ENCODE measurements at regions not wholly inside any gene's neighbourhood (a gene's known extent, or its start where the extent isn't known, plus 50 kb on each side); places are given as distances from the start of the nearest gene placed in this dataset.
"Not testable (repeated sequence)": the region's sequence is repeated elsewhere in the genome, so short reads cannot be mapped to it uniquely, and the experiment has no call there.

GRCh38 chr5:32889078-32889477 lies 178.0 kb downstream of the NPR3 start:
- H3K4me3 Mint-ChIP-seq: no peak overlapping the region
- H3K36me3 Mint-ChIP-seq (ENCODE audit: low read depth): no peaks in the 10 kb centered on the region
- DNase-seq: no peak
- H3K9me3 Mint-ChIP-seq: peaks cover 12% of the 10 kb centered on the region
- H3K27ac Mint-ChIP-seq: no peak overlapping the region
- no peaks in the 10 kb centered on the region for H3K4me1 Mint-ChIP-seq
- TF ChIP-seq CTCF (IDR thresholded peaks at IDR 0.05): no peak
- peaks cover 4% of the 10 kb centered on the region for H3K27me3 Mint-ChIP-seq (ENCODE audit: low read depth, poor library complexity)

GRCh38 chr5:32903613-32904012 lies 192.5 kb downstream of the NPR3 start:
- no peak for TF ChIP-seq CTCF (IDR thresholded peaks at IDR 0.05)
- no peaks in the 10 kb centered on the region for H3K36me3 Mint-ChIP-seq (ENCODE audit: low read depth)
- no peak for DNase-seq
- no peak overlapping the region for H3K4me3 Mint-ChIP-seq
- H3K27ac Mint-ChIP-seq: no peak overlapping the region
- H3K9me3 Mint-ChIP-seq: peaks cover 13% of the 10 kb centered on the region
- H3K27me3 Mint-ChIP-seq (ENCODE audit: low read depth, poor library complexity): peaks cover 6% of the 10 kb centered on the region
- no peaks in the 10 kb centered on the region for H3K4me1 Mint-ChIP-seq

GRCh38 chr5:32908641-32909040 lies 197.5 kb downstream of the NPR3 start:
- TF ChIP-seq CTCF (IDR thresholded peaks at IDR 0.05): no peak
- H3K9me3 Mint-ChIP-seq: peaks cover 8% of the 10 kb centered on the region
- DNase-seq: no peak
- no peak overlapping the region for H3K4me3 Mint-ChIP-seq
- no peaks in the 10 kb centered on the region for H3K4me1 Mint-ChIP-seq
- no peak overlapping the region for H3K27ac Mint-ChIP-seq
- peaks cover 7% of the 10 kb centered on the region for H3K27me3 Mint-ChIP-seq (ENCODE audit: low read depth, poor library complexity)
- no peaks in the 10 kb centered on the region for H3K36me3 Mint-ChIP-seq (ENCODE audit: low read depth)

GRCh38 chr5:32909207-32909606 lies 198.1 kb downstream of the NPR3 start:
- no peak overlapping the region for H3K4me3 Mint-ChIP-seq
- no peak for DNase-seq
- H3K36me3 Mint-ChIP-seq (ENCODE audit: low read depth): no peaks in the 10 kb centered on the region
- peaks cover 8% of the 10 kb centered on the region for H3K9me3 Mint-ChIP-seq
- no peak overlapping the region for H3K27ac Mint-ChIP-seq
- peaks cover 7% of the 10 kb centered on the region for H3K27me3 Mint-ChIP-seq (ENCODE audit: low read depth, poor library complexity)
- H3K4me1 Mint-ChIP-seq: no peaks in the 10 kb centered on the region
- no peak for TF ChIP-seq CTCF (IDR thresholded peaks at IDR 0.05)

- Mint-ChIP-seq H3K9me3 (no peaks in the 10 kb centered on the region), H3K4me1 (no peaks in the 10 kb centered on the region), H3K27me3 (ENCODE audit: low read depth, poor library complexity) (peaks cover 4% of the 10 kb centered on the region), H3K36me3 (ENCODE audit: low read depth) (no peaks in the 10 kb centered on the region), H3K27ac (no peak overlapping the region), H3K4me3 (no peak overlapping the region)
- peak; percentile 4 for DNase-seq
- peak; percentile 35 for TF ChIP-seq CTCF (IDR thresholded peaks at IDR 0.05)
These were observed 205.5 kb downstream of the NPR3 start for GRCh38 chr5:32916648-32917047.

- Mint-ChIP-seq H3K9me3 (no peaks in the 10 kb centered on the region), H3K36me3 (ENCODE audit: low read depth) (no peaks in the 10 kb centered on the region), H3K27ac (no peak overlapping the region), H3K4me3 (no peak overlapping the region), H3K27me3 (ENCODE audit: low read depth, poor library complexity) (peaks cover 4% of the 10 kb centered on the region), H3K4me1 (no peaks in the 10 kb centered on the region)
- DNase-seq: no peak
- no peak for TF ChIP-seq CTCF (IDR thresholded peaks at IDR 0.05)
These were observed 217.6 kb downstream of the NPR3 start for GRCh38 chr5:32928761-32929160.

GRCh38 chr5:32931438-32931837 lies 220.3 kb downstream of the NPR3 start:
- not testable (repeated sequence) for H3K27me3 Mint-ChIP-seq (ENCODE audit: low read depth, poor library complexity); H3K36me3 Mint-ChIP-seq (ENCODE audit: low read depth); H3K27ac Mint-ChIP-seq; H3K4me1 Mint-ChIP-seq; DNase-seq; H3K4me3 Mint-ChIP-seq; H3K9me3 Mint-ChIP-seq

Measured in nephron progenitor cell (in vitro differentiated cells).